Urinary bladder (tissue), 3 donors: ENCODE measurements at regions not wholly inside any gene's neighbourhood (a gene's known extent, or its start where the extent isn't known, plus 50 kb on each side); places are given as distances from the start of the nearest gene placed in this dataset.

Experiments
- DNase-seq: peaks from one replicate; pipeline ENCODE4 v3.0.0-alpha.2; 2015; ENCODE audit errors: extremely low spot score
- H3K27ac ChIP-seq: one replicate; pipeline ENCODE4 v1.5.1; 2013; ENCODE audit warnings: low read depth, mild to moderate bottlenecking, moderate library complexity
- H3K36me3 ChIP-seq: one replicate; pipeline ENCODE4 v1.6.1; 2013; ENCODE audit warnings: mild to moderate bottlenecking, moderate library complexity; ENCODE audit not compliant: insufficient read depth
- H3K4me1 ChIP-seq: one replicate; pipeline ENCODE4 v1.6.1; 2013; ENCODE audit warnings: mild to moderate bottlenecking, moderate library complexity; ENCODE audit not compliant: insufficient read depth
- H3K4me3 ChIP-seq: one replicate; pipeline ENCODE4 v1.5.1; 2013; ENCODE audit warnings: low read depth, low read length
- WGBS: extraction: QIAGEN DNeasy Blood & Tissue Kit; methylation state at CpG from one replicate; pipeline ENCODE4 v1.1.7; 2013; 5-methylcytosine and 5-hydroxymethylcytosine counted together
- donor health status: healthy with polysubstance abuse.
- donor health status: healthy.

DNA sequence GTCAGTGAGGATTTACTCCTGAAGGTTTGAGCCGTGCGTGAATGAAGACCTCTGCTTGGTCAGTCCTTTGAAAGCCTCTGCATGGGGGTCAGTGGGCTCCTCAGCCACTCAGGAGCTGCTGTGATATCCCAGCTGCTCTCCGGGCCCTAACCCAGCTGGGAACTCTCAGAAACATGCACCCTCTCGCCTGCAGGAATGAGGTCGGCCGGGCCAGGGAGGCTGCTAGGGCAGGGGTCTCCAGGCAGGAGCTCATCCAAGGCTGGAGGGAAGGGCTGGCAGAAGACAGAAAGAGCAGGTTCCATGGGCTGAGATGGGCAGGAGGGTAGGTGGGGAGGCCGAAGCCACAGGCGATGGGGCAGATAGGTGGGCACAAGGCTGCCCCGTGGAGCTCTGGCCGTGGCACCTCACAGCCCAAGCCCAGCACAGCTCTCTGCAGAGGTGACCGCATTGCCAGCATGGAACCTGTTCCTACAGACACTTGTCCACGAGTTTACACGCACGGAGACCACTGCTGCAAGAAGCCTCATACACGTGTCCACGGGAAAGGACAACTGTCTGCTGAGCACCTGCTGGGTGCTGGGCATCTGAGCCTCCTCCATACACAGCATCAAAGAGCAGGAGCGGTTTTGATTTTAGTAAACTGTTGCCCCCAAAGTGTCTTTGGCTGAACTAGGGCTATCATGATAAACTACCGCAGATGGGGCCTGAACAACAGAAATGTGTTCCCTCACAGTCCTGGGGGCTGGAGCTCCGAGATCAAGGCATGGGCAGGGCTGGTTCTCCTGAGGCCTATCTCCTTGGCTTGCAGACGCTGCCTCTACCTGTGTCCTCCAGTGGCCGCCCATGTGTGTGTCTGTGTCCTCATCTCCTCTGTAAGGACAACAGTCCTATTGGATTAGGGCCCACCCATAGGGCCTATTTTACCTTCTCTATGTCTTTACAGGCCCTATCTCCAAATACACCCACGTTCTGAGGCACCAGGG is 85.2 kb upstream of the ADAMTS2 start:
- Histone ChIP-seq H3K27ac (no peak overlapping the region), H3K4me3 (no peak overlapping the region), H3K4me1 (no peaks in the 10 kb centered on the region), H3K36me3 (no peaks in the 10 kb centered on the region)
- DNase-seq, result no peak
- 86% methylated on average over 22 of the region's 22 CpGs for WGBS

GRCh38 chr5:179427676-179428056 is 82.4 kb upstream of the ADAMTS2 start:
- Histone ChIP-seq H3K27ac (no peak overlapping the region), H3K4me3 (no peak overlapping the region), H3K36me3 (no peaks in the 10 kb centered on the region), H3K4me1 (no peaks in the 10 kb centered on the region)
- 85% methylated on average over 21 of the region's 21 CpGs for WGBS
- no peak for DNase-seq

- Histone ChIP-seq H3K27ac (no peak overlapping the region), H3K4me3 (no peak overlapping the region), H3K36me3 (no peaks in the 10 kb centered on the region), H3K4me1 (no peaks in the 10 kb centered on the region)
- DNase-seq, result no peak
- 76% methylated on average over 28 of the region's 28 CpGs for WGBS
These were observed 81.9 kb upstream of the ADAMTS2 start for GRCh38 chr5:179427032-179427675.

- 67% methylated on average over 11 of the region's 11 CpGs for WGBS
- H3K4me3 ChIP-seq, result no peak overlapping the region
- no peak for DNase-seq
- no peak overlapping the region for H3K27ac ChIP-seq
- no peaks in the 10 kb centered on the region for H3K36me3 ChIP-seq
- no peaks in the 10 kb centered on the region for H3K4me1 ChIP-seq
These were observed 77.7 kb upstream of the ADAMTS2 start for GRCh38 chr5:179422908-179423481.

DNA sequence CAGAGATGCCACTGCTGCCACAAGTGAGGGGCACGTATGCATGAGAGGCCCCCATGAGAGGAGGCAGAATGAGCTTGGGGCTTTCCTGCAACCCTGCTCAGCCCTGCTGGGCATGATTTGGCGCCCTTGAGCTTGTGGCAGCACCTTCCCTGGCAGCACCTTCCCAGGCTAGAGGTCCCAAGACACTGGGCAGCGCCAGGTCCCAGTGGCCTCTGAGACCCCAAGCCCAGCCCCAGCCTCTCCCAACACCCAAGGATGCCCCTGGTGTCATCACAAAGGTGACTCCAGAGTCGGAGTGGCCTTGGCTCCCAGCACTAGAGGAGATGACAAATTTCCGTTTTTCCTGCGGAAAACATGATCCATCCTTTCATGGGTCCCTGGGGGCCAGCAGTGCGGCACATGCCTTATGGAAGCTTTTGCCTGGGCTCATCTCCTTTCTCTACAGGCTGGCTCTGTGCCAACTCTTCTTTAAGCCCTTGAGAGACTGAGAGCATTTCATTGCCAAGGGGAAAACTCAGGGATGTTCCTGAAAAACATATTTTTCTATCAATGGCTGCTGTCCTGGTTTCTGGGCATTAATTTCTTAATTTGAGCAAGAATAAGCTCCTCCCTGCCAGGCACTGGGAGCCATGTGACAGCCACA is 77.1 kb upstream of the ADAMTS2 start:
- Histone ChIP-seq H3K27ac (no peak overlapping the region), H3K36me3 (no peaks in the 10 kb centered on the region), H3K4me3 (no peak overlapping the region), H3K4me1 (no peaks in the 10 kb centered on the region)
- 73% methylated on average over 7 of the region's 7 CpGs for WGBS
- DNase-seq, result no peak

GRCh38 chr5:179421144-179421901 is 76.1 kb upstream of the ADAMTS2 start:
- 84% methylated on average over 15 of the region's 15 CpGs for WGBS
- no peaks in the 10 kb centered on the region for H3K36me3 ChIP-seq
- no peak for DNase-seq
- H3K4me1 ChIP-seq, result no peaks in the 10 kb centered on the region
- H3K27ac ChIP-seq, result no peak overlapping the region
- H3K4me3 ChIP-seq, result no peak overlapping the region

GRCh38 chr5:179420476-179420875 is 75.2 kb upstream of the ADAMTS2 start:
- Histone ChIP-seq H3K4me3 (no peak overlapping the region), H3K4me1 (no peaks in the 10 kb centered on the region), H3K27ac (no peak overlapping the region), H3K36me3 (no peaks in the 10 kb centered on the region)
- DNase-seq, result no peak
- WGBS, result 75% methylated on average over 8 of the region's 8 CpGs

DNA sequence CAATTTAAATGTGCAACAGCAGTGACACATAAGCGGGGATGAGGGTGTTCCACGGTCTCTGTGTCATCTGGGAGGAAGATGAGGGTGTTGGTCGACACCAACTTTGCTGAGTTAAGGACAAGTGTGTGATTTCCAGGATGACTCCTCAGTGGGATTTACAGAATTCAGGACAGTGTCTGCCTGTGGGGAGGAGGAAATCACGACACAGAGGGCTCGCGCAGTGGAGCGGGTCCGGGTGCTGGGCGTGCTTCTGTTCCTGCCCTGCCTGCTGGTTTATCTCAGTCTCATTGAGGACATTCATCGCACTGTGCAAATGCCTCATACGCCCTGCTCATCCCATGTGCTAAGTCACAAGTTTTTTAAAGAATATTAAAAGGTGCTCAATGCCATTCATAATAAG is 73.7 kb upstream of the ADAMTS2 start:
- Histone ChIP-seq H3K4me3 (no peak overlapping the region), H3K4me1 (no peaks in the 10 kb centered on the region), H3K27ac (no peak overlapping the region), H3K36me3 (no peaks in the 10 kb centered on the region)
- DNase-seq, result no peak
- 66% methylated on average over 11 of the region's 11 CpGs for WGBS

- DNase-seq, result no peak
- WGBS, result 87% methylated on average over 5 of the region's 5 CpGs
- Histone ChIP-seq H3K36me3 (no peaks in the 10 kb centered on the region), H3K4me1 (no peaks in the 10 kb centered on the region), H3K4me3 (no peak overlapping the region), H3K27ac (no peak overlapping the region)
These were observed 72.4 kb upstream of the ADAMTS2 start for GRCh38 chr5:179417696-179418095.

- WGBS, result 57% methylated on average over 10 of the region's 10 CpGs
- H3K4me3 ChIP-seq, result no peak overlapping the region
- no peaks in the 10 kb centered on the region for H3K4me1 ChIP-seq
- H3K27ac ChIP-seq, result no peak overlapping the region
- DNase-seq, result no peak
- no peaks in the 10 kb centered on the region for H3K36me3 ChIP-seq
These were observed 71.8 kb upstream of the ADAMTS2 start for GRCh38 chr5:179417016-179417415.

DNA sequence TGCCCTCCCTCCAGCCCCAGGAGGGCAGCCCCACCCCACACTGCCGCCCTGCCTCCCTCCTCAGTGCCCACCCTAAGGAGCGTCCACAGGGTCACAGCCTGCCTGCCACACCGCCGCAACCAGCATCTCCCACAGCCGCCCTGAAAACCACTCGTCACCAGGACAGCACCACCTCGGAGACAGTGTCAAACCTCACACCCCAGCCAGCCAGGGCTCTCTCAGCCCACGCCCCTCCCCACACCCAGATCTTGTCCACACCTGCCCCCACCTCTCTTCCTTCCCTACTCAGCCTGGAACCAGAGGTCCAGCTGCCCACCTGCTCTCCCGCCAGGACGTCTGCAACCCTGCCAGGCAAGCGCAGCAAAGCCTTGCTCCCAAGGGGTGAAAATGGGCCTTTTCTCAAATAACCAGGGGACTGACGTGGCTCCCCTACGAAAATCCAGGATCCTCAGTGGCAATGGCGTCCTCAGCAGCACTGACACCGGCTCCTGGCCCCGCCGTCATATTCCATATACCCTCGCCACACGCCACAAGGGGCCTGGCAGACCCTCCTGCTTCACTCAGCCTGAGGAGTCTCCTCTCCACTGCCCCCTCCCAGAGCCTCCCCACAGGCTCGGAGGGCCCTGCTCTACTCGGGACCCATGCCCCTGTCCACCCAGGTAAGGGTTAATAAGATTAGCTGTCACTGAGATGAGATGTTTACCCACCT is 71.0 kb upstream of the ADAMTS2 start:
- H3K36me3 ChIP-seq, result no peaks in the 10 kb centered on the region
- H3K4me1 ChIP-seq, result no peaks in the 10 kb centered on the region
- DNase-seq, result no peak
- H3K27ac ChIP-seq, result no peak overlapping the region
- H3K4me3 ChIP-seq, result no peak overlapping the region
- 86% methylated on average over 21 of the region's 21 CpGs for WGBS

GRCh38 chr5:179415291-179416060 is 70.2 kb upstream of the ADAMTS2 start:
- WGBS, result 95% methylated on average over 11 of the region's 11 CpGs
- Histone ChIP-seq H3K36me3 (no peaks in the 10 kb centered on the region), H3K27ac (no peak overlapping the region), H3K4me3 (no peak overlapping the region), H3K4me1 (no peaks in the 10 kb centered on the region)
- no peak for DNase-seq
